Stimulated activated CD8-positive, alpha-beta memory T cell treated with anti-CD3 and anti-CD28 coated beads, Interleukin-2, amount 100 ng/mL, for 1 hour (primary cell): ENCODE measurements at regions not wholly inside any gene's neighbourhood (a gene's known extent, or its start where the extent isn't known, plus 50 kb on each side); places are given as distances from the start of the nearest gene placed in this dataset.
"Not testable (repeated sequence)": the region's sequence is repeated elsewhere in the genome, so short reads cannot be mapped to it uniquely, and the experiment has no call there.

ENCODE experiments used
- DNase-seq, 2 donors: peaks; one replicate each; pipeline ENCODE4 v3.0.0-alpha.2; 2020; ENCODE audit warnings: low read depth in 2 of 2

GRCh38 chr5:158203261-158203660, 344.3 kb upstream of the CLINT1 start:
- no peak for DNase-seq

GRCh38 chr5:158202801-158203200, 343.9 kb upstream of the CLINT1 start:
- no peak for DNase-seq

- DNase-seq = no peak
Observed at GRCh38 chr5:158200619-158201018, 341.7 kb upstream of the CLINT1 start.

- DNase-seq = no peak
Observed at GRCh38 chr5:158198636-158199035, 339.7 kb upstream of the CLINT1 start.

- DNase-seq = no peak
Observed at GRCh38 chr5:158195416-158196210, 336.7 kb upstream of the CLINT1 start.

- no peak for DNase-seq
Observed at GRCh38 chr5:158194561-158194976, 335.6 kb upstream of the CLINT1 start.

- not testable (repeated sequence) for DNase-seq
Observed at GRCh38 chr5:158193395-158193794, 334.4 kb upstream of the CLINT1 start.

GRCh38 chr5:158180407-158180806, 321.5 kb upstream of the CLINT1 start:
- DNase-seq = no peak

- no peak for DNase-seq
Observed at GRCh38 chr5:158179271-158179670, 320.3 kb upstream of the CLINT1 start.

GRCh38 chr5:158178535-158178934, 319.6 kb upstream of the CLINT1 start:
- no peak for DNase-seq

- no peak for DNase-seq
Observed at GRCh38 chr5:158177146-158177545, 318.2 kb upstream of the CLINT1 start.

GRCh38 chr5:158175934-158176481, 317.1 kb upstream of the CLINT1 start:
- no peak for DNase-seq

- DNase-seq = peak in 1 of 2 donors; percentile 18
Observed at GRCh38 chr5:158174918-158175851, 316.2 kb upstream of the CLINT1 start.

GRCh38 chr5:158174026-158174425, 315.1 kb upstream of the CLINT1 start:
- DNase-seq = no peak

- no peak for DNase-seq
Observed at GRCh38 chr5:158172005-158172404, 313.1 kb upstream of the CLINT1 start.

- DNase-seq = no peak
Observed at GRCh38 chr5:158170534-158170933, 311.6 kb upstream of the CLINT1 start.

GRCh38 chr5:158170060-158170459, 311.1 kb upstream of the CLINT1 start:
- DNase-seq = no peak

- no peak for DNase-seq
Observed at GRCh38 chr5:158166424-158166823, 307.5 kb upstream of the CLINT1 start.

GRCh38 chr5:158165647-158166046, 306.7 kb upstream of the CLINT1 start:
- DNase-seq = no peak

- no peak for DNase-seq
Observed at GRCh38 chr5:158164296-158165047, 305.5 kb upstream of the CLINT1 start.

GRCh38 chr5:158163451-158164295, 304.7 kb upstream of the CLINT1 start:
- no peak for DNase-seq
